ENCODE measurements at regions not wholly inside any gene's neighbourhood (a gene's known extent, or its start where the extent isn't known, plus 50 kb on each side); places are given as distances from the start of the nearest gene placed in this dataset.
"Not testable (repeated sequence)": the region's sequence is repeated elsewhere in the genome, so short reads cannot be mapped to it uniquely, and the experiment has no call there.

- no peaks in the 10 kb centered on the region for H3K4me1 ChIP-seq
- DNase-seq (ENCODE audit: extremely low spot score in 2 of 2) = no peak
- H3K9me3 ChIP-seq = no peaks in the 10 kb centered on the region
- intact Hi-C loops (cut with DNase I) = no loop called here
- no peak overlapping the region for H3K27ac ChIP-seq
- no peak overlapping the region for H3K4me3 ChIP-seq
- TF ChIP-seq POLR2AphosphoS5 (IDR thresholded peaks at IDR 0.05; ENCODE audit: insufficient read depth in 1 of 2, low read depth in 1 of 2) (no peak), CTCF (IDR thresholded peaks at IDR 0.05) (no peak), POLR2A (IDR thresholded peaks at IDR 0.05) (no peak)
- H3K36me3 ChIP-seq = no peaks in the 10 kb centered on the region
- H3K27me3 ChIP-seq = no peaks in the 10 kb centered on the region
These were observed 718.8 kb downstream of the KLHL13 start for GRCh38 chrX:117397844-117398243.

DNA sequence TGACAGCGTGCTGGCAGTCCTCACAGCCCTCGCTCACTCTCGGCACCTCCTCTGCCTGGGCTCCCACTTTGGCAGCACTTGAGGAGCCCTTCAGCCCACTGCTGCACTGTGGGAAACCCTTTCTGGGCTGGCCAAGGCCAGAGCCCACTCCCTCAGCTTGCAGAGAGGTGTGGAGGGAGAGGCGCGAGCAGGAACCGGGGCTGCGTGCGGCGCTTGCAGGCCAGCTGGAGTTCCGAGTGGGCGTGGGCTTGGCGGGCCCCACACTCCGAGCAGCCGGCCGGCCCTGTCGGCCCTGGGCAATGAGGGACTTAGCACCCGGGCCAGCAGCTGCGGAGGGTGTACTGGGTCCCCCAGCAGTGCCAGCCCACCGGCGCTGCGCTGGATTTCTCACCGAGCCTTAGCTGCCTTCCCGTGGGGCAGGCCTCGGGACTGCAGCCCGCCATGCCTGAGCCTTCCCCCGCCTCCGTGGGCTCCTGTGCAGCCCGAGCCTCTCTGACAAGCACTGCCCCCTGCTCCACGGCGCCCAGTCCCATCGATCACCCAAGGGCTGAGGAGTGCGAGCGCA, 722.0 kb downstream of the KLHL13 start:
- intact Hi-C loops (cut with DNase I); H3K27ac ChIP-seq; H3K36me3 ChIP-seq; H3K4me3 ChIP-seq; H3K4me1 ChIP-seq; H3K27me3 ChIP-seq; H3K9me3 ChIP-seq; DNase-seq (ENCODE audit: extremely low spot score in 2 of 2): not testable (repeated sequence)

DNA sequence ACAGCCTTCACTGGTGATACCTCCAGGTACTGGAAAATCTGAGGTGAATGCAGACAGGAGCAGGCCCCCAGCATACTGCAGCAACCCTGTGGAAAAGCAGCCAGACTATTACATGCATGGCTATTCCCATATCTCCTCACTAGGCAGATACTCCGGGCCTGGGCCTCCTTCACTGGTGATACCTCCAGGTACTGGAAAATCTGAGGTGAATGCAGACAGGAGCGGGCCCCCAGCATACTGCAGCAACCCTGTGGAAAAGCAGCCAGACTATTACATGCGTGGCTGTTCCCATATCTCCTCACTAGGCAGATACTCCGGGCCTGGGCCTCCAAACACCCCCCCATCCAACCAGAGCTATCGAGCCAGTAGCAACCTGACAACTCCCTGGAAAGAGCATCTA, 724.2 kb downstream of the KLHL13 start:
- H3K9me3 ChIP-seq; H3K4me3 ChIP-seq; H3K36me3 ChIP-seq; DNase-seq (ENCODE audit: extremely low spot score in 2 of 2); H3K4me1 ChIP-seq; H3K27me3 ChIP-seq; H3K27ac ChIP-seq; intact Hi-C loops (cut with DNase I): not testable (repeated sequence)

DNA sequence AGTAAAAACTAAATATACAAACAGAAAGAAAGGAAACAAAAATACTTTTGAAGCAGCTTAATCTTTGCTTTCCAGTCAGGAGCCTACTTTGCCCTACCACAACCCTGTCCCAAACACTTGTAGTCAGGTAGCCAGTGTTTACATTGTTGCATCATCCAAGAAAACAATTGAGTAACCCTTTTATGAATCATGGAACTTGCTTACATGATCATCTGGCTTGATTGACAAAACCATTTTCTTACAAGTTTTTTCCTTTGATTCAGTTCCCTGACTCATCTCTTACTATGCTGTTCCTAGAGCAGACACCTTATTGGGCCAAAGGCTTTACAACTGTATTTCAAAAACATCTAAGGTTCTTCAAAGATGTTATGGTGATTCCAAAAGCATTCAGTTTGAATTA, 740.1 kb downstream of the KLHL13 start:
- Histone ChIP-seq H3K4me1 (no peaks in the 10 kb centered on the region), H3K27ac (no peak overlapping the region), H3K27me3 (no peaks in the 10 kb centered on the region), H3K4me3 (no peak overlapping the region), H3K36me3 (no peaks in the 10 kb centered on the region), H3K9me3 (no peaks in the 10 kb centered on the region)
- DNase-seq (ENCODE audit: extremely low spot score in 2 of 2) = no peak
- intact Hi-C loops (cut with DNase I) = no loop called here
- TF ChIP-seq POLR2AphosphoS5 (IDR thresholded peaks at IDR 0.05; ENCODE audit: insufficient read depth in 1 of 2, low read depth in 1 of 2) (no peak), CTCF (IDR thresholded peaks at IDR 0.05) (no peak), POLR2A (IDR thresholded peaks at IDR 0.05) (no peak)

DNA sequence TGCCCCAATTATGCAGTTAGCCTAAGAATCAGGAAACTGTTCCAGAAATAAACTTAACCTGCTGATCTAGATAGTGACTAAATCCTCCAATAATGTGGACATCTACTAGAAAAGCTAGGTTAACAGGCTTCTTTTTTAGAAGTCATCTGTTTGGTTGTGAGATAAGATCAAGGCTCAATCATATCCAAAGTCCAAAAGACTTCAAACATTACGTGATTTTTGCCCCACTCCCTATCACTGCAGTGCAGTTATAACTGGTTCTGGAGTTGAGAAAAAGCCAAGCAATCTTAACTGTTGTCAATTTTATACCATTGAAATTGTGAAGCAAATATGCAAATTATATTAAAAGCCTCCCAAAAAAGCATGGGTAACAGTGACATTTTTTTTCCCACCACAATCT, 781.4 kb downstream of the KLHL13 start:
- Histone ChIP-seq H3K27me3 (no peaks in the 10 kb centered on the region), H3K27ac (no peak overlapping the region), H3K4me1 (no peaks in the 10 kb centered on the region), H3K36me3 (no peaks in the 10 kb centered on the region), H3K9me3 (no peaks in the 10 kb centered on the region), H3K4me3 (no peak overlapping the region)
- TF ChIP-seq POLR2AphosphoS5 (IDR thresholded peaks at IDR 0.05; ENCODE audit: insufficient read depth in 1 of 2, low read depth in 1 of 2) (no peak), POLR2A (IDR thresholded peaks at IDR 0.05) (no peak), CTCF (IDR thresholded peaks at IDR 0.05) (no peak)
- DNase-seq (ENCODE audit: extremely low spot score in 2 of 2) = no peak
- intact Hi-C loops (cut with DNase I) = no loop called here

- H3K9me3 ChIP-seq = no peaks in the 10 kb centered on the region
- intact Hi-C loops (cut with DNase I) = no loop called here
These were observed 789.2 kb downstream of the KLHL13 start for GRCh38 chrX:117327373-117327772.

More at GRCh38 chrX:117327373-117327772, 789.2 kb downstream of the KLHL13 start:
- Histone ChIP-seq H3K4me3 (no peak overlapping the region), H3K4me1 (no peaks in the 10 kb centered on the region), H3K36me3 (no peaks in the 10 kb centered on the region), H3K27me3 (no peaks in the 10 kb centered on the region), H3K27ac (no peak overlapping the region)
- TF ChIP-seq POLR2A (IDR thresholded peaks at IDR 0.05) (no peak), POLR2AphosphoS5 (IDR thresholded peaks at IDR 0.05; ENCODE audit: insufficient read depth in 1 of 2, low read depth in 1 of 2) (no peak), CTCF (IDR thresholded peaks at IDR 0.05) (no peak)
- no peak for DNase-seq (ENCODE audit: extremely low spot score in 2 of 2)

Data from vagina (tissue), 2 donors.